ENCODE measurements at regions not wholly inside any gene's neighbourhood (a gene's known extent, or its start where the extent isn't known, plus 50 kb on each side); places are given as distances from the start of the nearest gene placed in this dataset.
"Not testable (repeated sequence)": the region's sequence is repeated elsewhere in the genome, so short reads cannot be mapped to it uniquely, and the experiment has no call there.

- Histone ChIP-seq H3K27me3 (replicated peaks; ENCODE audit: insufficient read depth) (no peaks in the 10 kb centered on the region), H3K36me3 (no peaks in the 10 kb centered on the region), H3K4me1 (ENCODE audit: control insufficient read depth in 1 of 2, low read depth in 2 of 2) (no peaks in the 10 kb centered on the region), H3K27ac (no peak overlapping the region), H3K9me3 (no peaks in the 10 kb centered on the region), H3K4me3 (no peak overlapping the region)
- TF ChIP-seq, protein P1, sequence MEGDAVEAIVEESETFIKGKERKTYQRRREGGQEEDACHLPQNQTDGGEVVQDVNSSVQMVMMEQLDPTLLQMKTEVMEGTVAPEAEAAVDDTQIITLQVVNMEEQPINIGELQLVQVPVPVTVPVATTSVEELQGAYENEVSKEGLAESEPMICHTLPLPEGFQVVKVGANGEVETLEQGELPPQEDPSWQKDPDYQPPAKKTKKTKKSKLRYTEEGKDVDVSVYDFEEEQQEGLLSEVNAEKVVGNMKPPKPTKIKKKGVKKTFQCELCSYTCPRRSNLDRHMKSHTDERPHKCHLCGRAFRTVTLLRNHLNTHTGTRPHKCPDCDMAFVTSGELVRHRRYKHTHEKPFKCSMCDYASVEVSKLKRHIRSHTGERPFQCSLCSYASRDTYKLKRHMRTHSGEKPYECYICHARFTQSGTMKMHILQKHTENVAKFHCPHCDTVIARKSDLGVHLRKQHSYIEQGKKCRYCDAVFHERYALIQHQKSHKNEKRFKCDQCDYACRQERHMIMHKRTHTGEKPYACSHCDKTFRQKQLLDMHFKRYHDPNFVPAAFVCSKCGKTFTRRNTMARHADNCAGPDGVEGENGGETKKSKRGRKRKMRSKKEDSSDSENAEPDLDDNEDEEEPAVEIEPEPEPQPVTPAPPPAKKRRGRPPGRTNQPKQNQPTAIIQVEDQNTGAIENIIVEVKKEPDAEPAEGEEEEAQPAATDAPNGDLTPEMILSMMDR (IDR thresholded peaks at IDR 0.05) = no peak
- ATAC-seq (ENCODE audit: insufficient number of reproducible peaks, low FRiP score, low read depth) = no peak
- DNase-seq (ENCODE audit: low spot score) = no peak
These were observed 2358.5 kb upstream of the PCDH20 start for GRCh38 chr13:63774133-63774532.

GRCh38 chr13:63773476-63773875 lies 2357.8 kb upstream of the PCDH20 start:
- no peaks in the 10 kb centered on the region for H3K27me3 ChIP-seq (replicated peaks; ENCODE audit: insufficient read depth)
- H3K36me3 ChIP-seq = no peaks in the 10 kb centered on the region
- H3K4me3 ChIP-seq = no peak overlapping the region
- H3K9me3 ChIP-seq = no peaks in the 10 kb centered on the region
- H3K4me1 ChIP-seq (ENCODE audit: control insufficient read depth in 1 of 2, low read depth in 2 of 2) = no peaks in the 10 kb centered on the region
- ATAC-seq (ENCODE audit: insufficient number of reproducible peaks, low FRiP score, low read depth) (no peak), DNase-seq (ENCODE audit: low spot score) (no peak)
- TF ChIP-seq, protein P1 (IDR thresholded peaks at IDR 0.05) = no peak
- no peak overlapping the region for H3K27ac ChIP-seq

- not testable (repeated sequence) for DNase-seq (ENCODE audit: low spot score); H3K4me3 ChIP-seq; H3K9me3 ChIP-seq; H3K27me3 ChIP-seq (replicated peaks; ENCODE audit: insufficient read depth); H3K36me3 ChIP-seq; ATAC-seq (ENCODE audit: insufficient number of reproducible peaks, low FRiP score, low read depth); H3K27ac ChIP-seq; H3K4me1 ChIP-seq (ENCODE audit: control insufficient read depth in 1 of 2, low read depth in 2 of 2)
These were observed 2342.0 kb upstream of the PCDH20 start for GRCh38 chr13:63757683-63758082.

GRCh38 chr13:63749857-63750256 lies 2334.2 kb upstream of the PCDH20 start:
- not testable (repeated sequence) for H3K27me3 ChIP-seq (replicated peaks; ENCODE audit: insufficient read depth); ATAC-seq (ENCODE audit: insufficient number of reproducible peaks, low FRiP score, low read depth); H3K4me3 ChIP-seq; H3K4me1 ChIP-seq (ENCODE audit: control insufficient read depth in 1 of 2, low read depth in 2 of 2); H3K36me3 ChIP-seq; H3K9me3 ChIP-seq; DNase-seq (ENCODE audit: low spot score); H3K27ac ChIP-seq

GRCh38 chr13:63741814-63742101 lies 2326.1 kb upstream of the PCDH20 start:
- not testable (repeated sequence) for H3K36me3 ChIP-seq; H3K4me3 ChIP-seq; ATAC-seq (ENCODE audit: insufficient number of reproducible peaks, low FRiP score, low read depth); H3K9me3 ChIP-seq; H3K4me1 ChIP-seq (ENCODE audit: control insufficient read depth in 1 of 2, low read depth in 2 of 2); H3K27ac ChIP-seq; H3K27me3 ChIP-seq (replicated peaks; ENCODE audit: insufficient read depth); DNase-seq (ENCODE audit: low spot score)

DNA sequence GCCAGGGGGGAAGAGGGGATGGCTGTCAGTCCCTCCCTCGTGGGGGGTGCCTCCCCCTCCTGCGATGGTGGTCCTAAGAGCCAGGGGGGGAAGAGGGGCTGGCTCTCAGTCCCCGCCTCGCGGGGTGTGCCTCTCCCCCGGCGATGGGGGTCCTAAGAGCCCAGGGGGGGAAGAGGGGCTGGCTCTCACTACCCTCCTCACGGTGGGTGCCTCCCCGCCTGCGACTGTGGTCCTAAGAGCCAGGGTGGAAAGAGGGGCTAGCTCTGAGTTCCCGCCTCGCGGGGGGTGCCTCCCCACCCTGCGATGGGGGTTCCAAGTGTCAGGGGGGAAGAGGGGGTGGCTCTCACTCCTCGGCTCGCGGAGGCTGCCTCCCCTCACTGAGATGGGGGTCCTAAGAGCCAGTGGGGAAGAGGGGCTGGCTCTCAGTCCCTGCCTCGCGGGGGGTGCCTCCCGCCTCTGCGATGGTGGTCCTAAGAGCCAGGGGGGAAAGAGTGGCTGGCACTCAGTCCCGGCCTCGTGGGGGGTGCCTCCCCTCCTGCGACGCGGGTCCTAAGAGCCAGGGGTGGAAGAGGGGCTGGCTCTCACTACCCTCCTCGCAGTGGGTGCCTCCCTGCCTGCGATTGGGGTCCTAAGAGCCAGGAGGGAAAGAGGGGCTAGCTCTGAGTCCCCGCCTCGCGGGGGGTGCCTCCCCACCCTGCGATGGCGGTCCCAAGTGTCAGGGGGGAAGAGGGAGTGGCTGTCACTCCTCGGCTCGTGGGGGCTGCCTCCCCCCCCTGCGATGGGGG lies 2325.6 kb upstream of the PCDH20 start:
- no peaks in the 10 kb centered on the region for H3K9me3 ChIP-seq

DNA sequence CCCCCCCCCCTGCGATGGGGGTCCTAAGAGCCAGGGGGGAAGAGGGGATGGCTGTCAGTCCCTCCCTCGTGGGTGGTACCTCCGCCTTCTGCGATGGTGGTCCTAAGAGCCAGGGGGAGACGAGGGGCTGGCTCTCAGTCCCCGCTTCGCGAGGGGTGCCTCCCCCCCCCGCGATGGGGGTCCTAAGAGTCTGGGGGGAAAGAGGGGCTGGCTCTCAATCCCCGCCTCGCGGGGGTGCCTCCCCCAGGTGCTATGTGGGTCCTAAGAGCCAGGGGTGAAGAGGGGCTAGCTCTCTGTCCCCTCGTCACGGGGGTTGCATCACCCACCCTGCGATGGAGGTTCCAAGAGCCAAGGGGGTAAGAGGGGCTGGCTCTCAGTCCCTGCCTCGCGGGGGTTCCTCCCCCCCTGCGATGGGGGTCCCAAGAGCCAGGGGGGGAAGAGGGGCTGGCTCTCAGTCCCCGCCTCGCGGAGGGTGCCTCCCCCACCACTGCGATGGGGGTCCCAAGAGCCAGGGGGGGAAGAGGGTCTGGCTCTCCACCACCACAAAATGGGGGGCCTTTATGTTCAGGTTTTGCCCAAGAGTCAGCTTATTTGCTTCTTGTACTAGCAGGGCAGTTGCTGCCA lies 2323.6 kb upstream of the PCDH20 start:
- not testable (repeated sequence) for H3K9me3 ChIP-seq; H3K27ac ChIP-seq; H3K4me1 ChIP-seq (ENCODE audit: control insufficient read depth in 1 of 2, low read depth in 2 of 2); H3K4me3 ChIP-seq; DNase-seq (ENCODE audit: low spot score); ATAC-seq (ENCODE audit: insufficient number of reproducible peaks, low FRiP score, low read depth); H3K27me3 ChIP-seq (replicated peaks; ENCODE audit: insufficient read depth); H3K36me3 ChIP-seq

More for the DNA sequence above, 2325.6 kb upstream of the PCDH20 start:
- H3K27ac ChIP-seq = no peak overlapping the region
- no peaks in the 10 kb centered on the region for H3K4me1 ChIP-seq (ENCODE audit: control insufficient read depth in 1 of 2, low read depth in 2 of 2)
- TF ChIP-seq, protein P1 (IDR thresholded peaks at IDR 0.05) = no peak
- H3K36me3 ChIP-seq = no peaks in the 10 kb centered on the region
- ATAC-seq (ENCODE audit: insufficient number of reproducible peaks, low FRiP score, low read depth) (no peak), DNase-seq (ENCODE audit: low spot score) (no peak)
- no peaks in the 10 kb centered on the region for H3K27me3 ChIP-seq (replicated peaks; ENCODE audit: insufficient read depth)
- H3K4me3 ChIP-seq = no peak overlapping the region
